GM12873 (cell line): ENCODE measurements at regions not wholly inside any gene's neighbourhood (a gene's known extent, or its start where the extent isn't known, plus 50 kb on each side); places are given as distances from the start of the nearest gene placed in this dataset.

ENCODE experiments used
- TF ChIP-seq, protein P1 (sequence below): IDR thresholded peaks from 2 replicates; pipeline ENCODE4 v1.5.1; 2012; ENCODE audit warnings: low read depth, mild to moderate bottlenecking, moderate library complexity, low read length, control low read depth; ENCODE audit not compliant: insufficient read depth; ENCODE audit errors: missing control alignments

DNA sequence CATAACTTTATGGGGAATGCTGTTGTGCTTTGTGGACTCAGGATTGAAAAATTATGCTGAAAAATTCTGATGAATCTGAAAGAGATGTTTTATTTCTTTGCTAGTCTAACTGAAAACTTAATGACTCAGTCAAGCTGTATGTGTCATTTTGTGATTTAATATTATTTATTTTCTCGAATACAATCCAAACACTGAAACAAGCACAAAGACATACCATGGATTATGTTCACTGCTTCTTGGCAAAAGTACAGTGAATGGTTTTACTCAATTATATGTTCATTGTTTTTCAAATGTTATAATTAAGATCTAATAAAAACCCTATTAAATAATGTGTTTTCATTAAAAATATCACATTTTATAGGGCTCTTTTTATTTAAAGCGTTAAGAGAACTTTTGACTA lies 330.6 kb upstream of the EPHA7 start:
- TF ChIP-seq, protein P1, sequence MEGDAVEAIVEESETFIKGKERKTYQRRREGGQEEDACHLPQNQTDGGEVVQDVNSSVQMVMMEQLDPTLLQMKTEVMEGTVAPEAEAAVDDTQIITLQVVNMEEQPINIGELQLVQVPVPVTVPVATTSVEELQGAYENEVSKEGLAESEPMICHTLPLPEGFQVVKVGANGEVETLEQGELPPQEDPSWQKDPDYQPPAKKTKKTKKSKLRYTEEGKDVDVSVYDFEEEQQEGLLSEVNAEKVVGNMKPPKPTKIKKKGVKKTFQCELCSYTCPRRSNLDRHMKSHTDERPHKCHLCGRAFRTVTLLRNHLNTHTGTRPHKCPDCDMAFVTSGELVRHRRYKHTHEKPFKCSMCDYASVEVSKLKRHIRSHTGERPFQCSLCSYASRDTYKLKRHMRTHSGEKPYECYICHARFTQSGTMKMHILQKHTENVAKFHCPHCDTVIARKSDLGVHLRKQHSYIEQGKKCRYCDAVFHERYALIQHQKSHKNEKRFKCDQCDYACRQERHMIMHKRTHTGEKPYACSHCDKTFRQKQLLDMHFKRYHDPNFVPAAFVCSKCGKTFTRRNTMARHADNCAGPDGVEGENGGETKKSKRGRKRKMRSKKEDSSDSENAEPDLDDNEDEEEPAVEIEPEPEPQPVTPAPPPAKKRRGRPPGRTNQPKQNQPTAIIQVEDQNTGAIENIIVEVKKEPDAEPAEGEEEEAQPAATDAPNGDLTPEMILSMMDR = no peak

DNA sequence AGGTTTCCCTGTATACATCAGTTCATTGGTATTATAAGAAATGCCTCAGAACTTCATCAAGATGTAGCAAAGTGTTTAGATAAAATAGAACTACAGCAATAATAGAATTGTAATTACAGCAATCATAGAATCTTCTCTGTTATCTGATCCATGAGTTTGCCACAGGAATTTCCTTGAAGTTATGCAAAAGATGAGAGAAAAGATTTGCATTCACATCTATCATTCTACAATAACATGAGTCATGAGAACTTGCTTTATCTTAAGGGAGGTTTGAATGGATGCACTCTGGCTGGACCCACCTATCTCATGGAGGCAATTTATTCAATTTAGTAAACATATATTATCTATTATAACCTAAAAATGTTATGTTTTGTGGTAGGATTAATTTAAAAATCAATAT lies 329.8 kb upstream of the EPHA7 start:
- TF ChIP-seq, protein P1 = no peak

DNA sequence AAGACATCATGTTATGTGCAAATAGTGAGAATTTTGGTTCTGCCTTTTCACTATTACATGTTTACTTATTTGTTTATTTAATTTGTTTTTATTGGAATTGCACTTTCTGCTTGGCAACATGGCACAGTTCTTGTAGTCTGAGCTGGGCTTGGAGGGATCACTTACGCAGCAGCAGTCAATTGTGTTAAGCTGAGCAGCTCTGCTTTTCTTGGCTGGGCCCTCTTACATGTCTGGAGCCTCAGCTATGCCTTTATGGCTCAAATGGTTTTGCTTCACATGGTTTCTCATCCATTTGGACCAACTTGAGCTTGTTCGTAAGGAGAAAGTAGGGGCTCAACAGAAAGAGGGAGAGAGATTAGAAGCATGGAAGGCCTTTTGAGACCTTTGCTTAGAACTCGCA lies 327.5 kb upstream of the EPHA7 start:
- TF ChIP-seq, protein P1 = no peak

DNA sequence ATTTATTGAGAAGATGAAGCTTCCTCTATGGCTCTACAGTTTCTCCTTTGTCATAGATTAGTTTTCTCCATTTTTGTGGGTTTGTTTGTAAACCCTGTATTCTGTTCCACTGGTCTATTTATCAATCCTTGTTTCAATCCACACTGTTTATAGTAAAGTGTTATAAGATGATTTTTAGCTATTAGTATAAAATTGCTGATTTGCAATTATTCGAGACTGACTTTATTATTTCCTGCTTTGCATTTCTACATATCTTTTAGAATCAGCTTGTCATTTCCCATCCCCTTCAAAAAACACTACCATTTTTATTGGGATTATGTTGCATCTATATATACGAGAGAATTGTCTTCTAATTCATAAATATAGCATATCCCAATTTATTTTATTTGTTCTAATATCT lies 325.9 kb upstream of the EPHA7 start:
- TF ChIP-seq, protein P1 = no peak

DNA sequence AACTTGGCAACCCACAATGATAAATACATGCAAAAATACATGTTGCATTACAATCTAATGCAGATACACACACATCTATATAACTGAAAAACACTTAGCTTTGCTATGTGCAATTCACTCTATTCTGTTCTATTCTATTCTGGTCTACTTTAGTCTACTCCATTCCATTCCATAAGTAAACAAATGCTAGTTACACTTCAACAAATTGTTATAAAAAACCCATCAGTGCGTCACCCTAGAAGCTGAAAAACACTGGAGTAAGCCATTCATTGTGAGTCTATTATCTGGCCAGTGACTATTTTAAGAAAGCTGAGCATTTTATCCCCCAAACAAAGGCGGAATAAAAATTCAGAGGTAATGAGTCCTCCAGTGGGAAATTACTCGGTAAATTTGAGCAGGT lies 315.7 kb upstream of the EPHA7 start:
- TF ChIP-seq, protein P1 = no peak

DNA sequence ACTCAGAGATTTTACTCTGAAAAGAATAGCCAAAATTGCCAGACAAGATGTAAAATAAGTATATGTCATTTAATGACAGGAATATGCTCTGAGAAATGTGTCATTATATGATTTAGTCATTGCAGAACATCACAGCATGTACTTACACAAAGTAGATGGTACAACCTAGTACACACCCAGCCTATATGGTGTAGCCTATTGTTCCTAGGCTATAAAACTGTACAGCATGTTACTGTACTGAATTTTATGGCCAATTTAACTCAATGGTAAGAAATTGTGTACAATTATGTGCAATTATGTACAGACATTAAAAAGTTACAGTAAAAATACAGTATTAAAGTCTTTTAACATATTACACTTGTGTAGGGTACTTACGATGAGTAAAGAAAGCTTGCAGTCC lies 311.9 kb upstream of the EPHA7 start:
- TF ChIP-seq, protein P1 = no peak

DNA sequence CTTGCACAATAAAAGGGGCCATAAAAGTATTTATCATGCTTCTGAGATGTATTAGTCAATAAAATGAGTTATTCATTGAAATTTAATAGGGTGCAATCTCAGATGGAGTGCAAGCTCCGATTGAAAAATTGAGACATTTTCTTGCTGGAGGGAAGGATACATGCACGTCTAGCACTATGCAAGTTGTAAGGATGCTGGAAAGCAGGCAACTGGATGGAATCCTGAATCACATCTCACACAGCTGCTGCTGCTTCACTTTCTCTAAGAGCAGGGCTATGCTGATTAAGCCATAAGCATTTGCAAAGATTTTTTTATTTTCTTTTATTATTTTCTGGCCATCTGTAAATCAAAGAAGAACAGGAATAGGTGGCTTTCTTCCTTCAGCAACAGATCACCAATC lies 308.8 kb upstream of the EPHA7 start:
- TF ChIP-seq, protein P1 = no peak

DNA sequence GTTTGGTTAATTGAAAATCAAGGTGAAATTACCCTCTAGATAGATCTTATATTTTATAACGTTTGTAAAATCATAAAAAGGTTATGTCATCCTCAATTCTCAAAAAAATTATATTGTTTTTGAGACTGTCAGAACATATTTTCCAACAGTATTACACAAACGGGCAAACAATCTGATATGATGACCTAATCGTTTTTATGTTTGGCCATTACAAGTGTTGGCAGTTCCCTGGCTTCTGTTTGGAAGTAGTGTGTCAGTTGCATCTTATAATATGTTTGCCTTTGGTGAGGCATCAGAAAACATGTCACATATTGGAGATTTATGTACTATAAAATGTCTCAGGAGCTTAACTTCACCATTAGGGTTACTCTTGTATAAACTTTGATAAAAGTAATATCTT lies 308.1 kb upstream of the EPHA7 start:
- TF ChIP-seq, protein P1 = no peak
